HCT116 (cell line): ENCODE measurements at regions not wholly inside any gene's neighbourhood (a gene's known extent, or its start where the extent isn't known, plus 50 kb on each side); places are given as distances from the start of the nearest gene placed in this dataset.

Source experiments
- CTCF ChIP-seq, 3 experiments: fragments of 200-600 bp in 1 of 3; sonication (generic) in 1 of 3; IDR thresholded peaks in 2 of 3; conservative IDR thresholded peaks in 1 of 3; 2 replicates each; pipeline ENCODE4 v1.5.1; 2012 to 2017; ENCODE audit warnings: low read depth in 2 of 3, low read length in 2 of 3, antibody characterized with exemption in 1 of 3, borderline replicate concordance in 1 of 3, control low read depth in 1 of 3, mild to moderate bottlenecking in 1 of 3, mixed read lengths in 1 of 3, mixed run types in 1 of 3, moderate library complexity in 1 of 3; ENCODE audit not compliant: insufficient read depth in 1 of 3
- EZH2 ChIP-seq: fragments of 200-600 bp; sonication (generic); IDR thresholded peaks from 2 replicates; pipeline ENCODE4 v1.6.1; 2017; ENCODE audit warnings: antibody characterized with exemption, mixed run types
- POLR2A ChIP-seq: IDR thresholded peaks from 2 replicates; pipeline ENCODE4 v1.7.0; 2011; ENCODE audit warnings: borderline replicate concordance; ENCODE audit not compliant: insufficient read depth, insufficient read length; ENCODE audit errors: extremely low read depth
- POLR2AphosphoS5 ChIP-seq: IDR thresholded peaks from 2 replicates; pipeline ENCODE4 v1.6.1; 2011; ENCODE audit warnings: mild to moderate bottlenecking, low read depth, low read length, moderate library complexity
- TCF7L2 ChIP-seq: IDR thresholded peaks from 2 replicates; pipeline ENCODE4 v1.7.0; 2011; ENCODE audit warnings: borderline replicate concordance, inconsistent platforms; ENCODE audit not compliant: insufficient read depth, insufficient read length; ENCODE audit errors: extremely low read depth

GRCh38 chr7:125445836-125446235 is 516.2 kb upstream of the POT1 start:
- TF ChIP-seq POLR2A (no peak), CTCF (IDR thresholded peaks at IDR 0.05 in 2 of 3, conservative IDR thresholded peaks at IDR 0.05 in 1 of 3; ENCODE audit: borderline replicate concordance in 1 of 3, insufficient read depth in 1 of 3, low read depth in 2 of 3, low read length in 2 of 3) (no peak), POLR2AphosphoS5 (no peak), EZH2 (no peak), TCF7L2 (no peak)
